Neural progenitor cell (in vitro differentiated cells): ENCODE measurements at regions not wholly inside any gene's neighbourhood (a gene's known extent, or its start where the extent isn't known, plus 50 kb on each side); places are given as distances from the start of the nearest gene placed in this dataset.
"Not testable (repeated sequence)": the region's sequence is repeated elsewhere in the genome, so short reads cannot be mapped to it uniquely, and the experiment has no call there.

Source experiments
- DNase-seq: peaks from one replicate; pipeline ENCODE4 v3.0.0-alpha.2; 2016; ENCODE audit warnings: low spot score
- H2AFZ ChIP-seq: fragments of 200-600 bp; sonication (generic); replicated peaks from 2 replicates; pipeline ENCODE4 v1.6.1; 2016; ENCODE audit warnings: antibody characterized with exemption
- H3F3A ChIP-seq: fragments of 200-600 bp; sonication (generic); 2 replicates; pipeline ENCODE4 v1.6.1; 2016; ENCODE audit warnings: antibody characterized with exemption, low read depth
- H3K27ac ChIP-seq: fragments of 200-600 bp; sonication (generic); 2 replicates; pipeline ENCODE4 v1.5.1; 2016; ENCODE audit warnings: mild to moderate bottlenecking
- H3K27me3 ChIP-seq: fragments of 200-600 bp; sonication (generic); 2 replicates; pipeline ENCODE4 v1.6.1; 2016; ENCODE audit warnings: mild to moderate bottlenecking, moderate library complexity
- H3K36me3 ChIP-seq: fragments of 200-600 bp; sonication (generic); 2 replicates; pipeline ENCODE4 v1.5.1; 2016
- H3K4me1 ChIP-seq: fragments of 200-600 bp; sonication (generic); 2 replicates; pipeline ENCODE4 v1.6.1; 2016; ENCODE audit warnings: mixed run types
- H3K4me2 ChIP-seq: fragments of 200-600 bp; sonication (generic); 2 replicates; pipeline ENCODE4 v1.6.1; 2016
- H3K4me3 ChIP-seq: fragments of 200-600 bp; sonication (generic); 2 replicates; pipeline ENCODE4 v1.5.1; 2016
- H3K79me2 ChIP-seq: fragments of 200-600 bp; sonication (generic); 2 replicates; pipeline ENCODE4 v1.6.1; 2016; ENCODE audit warnings: low read depth
- H3K9ac ChIP-seq: fragments of 200-600 bp; sonication (generic); 2 replicates; pipeline ENCODE4 v1.6.1; 2016
- H3K9me3 ChIP-seq: fragments of 200-600 bp; sonication (generic); 2 replicates; pipeline ENCODE4 v1.5.1; 2016; ENCODE audit warnings: low read depth
- H4K20me1 ChIP-seq: fragments of 200-600 bp; sonication (generic); 2 replicates; pipeline ENCODE4 v1.6.1; 2016; ENCODE audit warnings: low read depth
- H3K27ac Mint-ChIP-seq: 3 replicates; pipeline ENCODE4 v1.8.0; 2021; ENCODE audit warnings: mixed read lengths
- H3K27me3 Mint-ChIP-seq: 2 replicates; pipeline ENCODE4 v1.8.0; 2022; ENCODE audit warnings: low read depth, mild to moderate bottlenecking, inconsistent platforms, moderate library complexity, mixed read lengths; ENCODE audit not compliant: insufficient read depth
- H3K36me3 Mint-ChIP-seq: 3 replicates; pipeline ENCODE4 v1.8.0; 2021; ENCODE audit warnings: mixed read lengths
- H3K4me1 Mint-ChIP-seq: 3 replicates; pipeline ENCODE4 v1.8.0; 2021; ENCODE audit warnings: mixed read lengths
- H3K4me3 Mint-ChIP-seq: 3 replicates; pipeline ENCODE4 v1.8.0; 2021; ENCODE audit warnings: mild to moderate bottlenecking, moderate library complexity, mixed read lengths
- H3K9me3 Mint-ChIP-seq: 3 replicates; pipeline ENCODE4 v1.8.0; 2020; ENCODE audit warnings: mixed read lengths
- CTCF ChIP-seq: fragments of 200-600 bp; sonication (generic); IDR thresholded peaks from 2 replicates; pipeline ENCODE4 v1.5.1; 2017; ENCODE audit warnings: antibody characterized with exemption, mild to moderate bottlenecking
- EZH2 ChIP-seq: fragments of 200-600 bp; sonication (generic); IDR thresholded peaks from 2 replicates; pipeline ENCODE4 v1.6.1; 2017; ENCODE audit warnings: antibody characterized with exemption, mild to moderate bottlenecking, moderate library complexity
- EZH2phosphoT487 ChIP-seq: fragments of 200-600 bp; sonication (generic); IDR thresholded peaks from 2 replicates; pipeline ENCODE4 v1.6.1; 2017; ENCODE audit warnings: antibody characterized with exemption

GRCh38 chr6:111928139-111928538 is 54.9 kb upstream of the FYN start:
- Mint-ChIP-seq H3K4me3 (no peak overlapping the region), H3K36me3 (no peaks in the 10 kb centered on the region), H3K27me3 (no peaks in the 10 kb centered on the region), H3K4me1 (peaks cover 5% of the 10 kb centered on the region), H3K9me3 (peaks cover 18% of the 10 kb centered on the region), H3K27ac (no peak overlapping the region)
- H3K9me3 ChIP-seq, result peaks cover 3% of the 10 kb centered on the region
- H3F3A ChIP-seq, result no peaks in the 10 kb centered on the region
- no peak overlapping the region for H3K27ac ChIP-seq
- no peak overlapping the region for H2AFZ ChIP-seq
- H3K27me3 ChIP-seq, result no peaks in the 10 kb centered on the region
- H4K20me1 ChIP-seq, result no peaks in the 10 kb centered on the region
- H3K4me1 ChIP-seq, result peaks cover 9% of the 10 kb centered on the region
- no peaks in the 10 kb centered on the region for H3K79me2 ChIP-seq
- no peak overlapping the region for H3K4me2 ChIP-seq
- H3K36me3 ChIP-seq, result no peaks in the 10 kb centered on the region
- no peak for TF ChIP-seq EZH2
- no peak for DNase-seq
- no peak overlapping the region for H3K4me3 ChIP-seq
- no peak overlapping the region for H3K9ac ChIP-seq

DNA sequence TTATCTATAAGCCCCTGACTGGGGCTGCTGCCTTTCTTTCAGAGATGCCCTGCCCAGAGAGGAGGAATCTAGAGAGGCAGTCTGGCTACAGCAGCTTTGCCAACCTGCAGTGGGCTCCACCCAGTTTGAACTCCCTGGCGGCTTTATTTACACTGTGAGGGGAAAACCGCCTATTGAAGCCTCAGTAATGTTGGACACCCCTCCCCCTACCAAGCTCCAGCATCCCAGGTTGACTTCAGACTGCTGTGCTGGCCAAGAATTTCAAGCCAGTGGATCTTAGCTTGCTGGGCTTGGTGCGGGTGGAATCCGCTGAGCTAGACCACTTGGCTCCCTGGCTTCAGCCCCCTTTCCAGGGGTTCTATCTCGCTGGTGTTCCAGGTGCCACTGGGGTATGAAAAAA is 61.4 kb upstream of the FYN start:
- not testable (repeated sequence) for H3K27me3 ChIP-seq, H3K4me2 ChIP-seq, H4K20me1 ChIP-seq, H3K27me3 Mint-ChIP-seq, H3K79me2 ChIP-seq, H3K4me3 Mint-ChIP-seq, H3F3A ChIP-seq, DNase-seq, H3K9ac ChIP-seq, H3K27ac Mint-ChIP-seq, H3K27ac ChIP-seq, H3K4me1 Mint-ChIP-seq, H3K36me3 ChIP-seq, H3K4me3 ChIP-seq, H3K9me3 ChIP-seq, H3K36me3 Mint-ChIP-seq
- H3K4me1 ChIP-seq, result peaks cover 11% of the 10 kb centered on the region
- peak overlapping the region; percentile 31 for H2AFZ ChIP-seq
- H3K9me3 Mint-ChIP-seq, result peaks cover 24% of the 10 kb centered on the region

- DNase-seq, result no peak
- Histone ChIP-seq H3K4me1 (peaks cover 11% of the 10 kb centered on the region), H3K27me3 (no peaks in the 10 kb centered on the region), H3F3A (no peaks in the 10 kb centered on the region), H3K4me3 (no peak overlapping the region), H3K27ac (no peak overlapping the region), H3K4me2 (no peak overlapping the region), H3K36me3 (no peaks in the 10 kb centered on the region), H2AFZ (no peak overlapping the region), H3K79me2 (no peaks in the 10 kb centered on the region), H3K9ac (no peak overlapping the region), H3K9me3 (peaks cover 2% of the 10 kb centered on the region), H4K20me1 (no peaks in the 10 kb centered on the region)
- TF ChIP-seq EZH2, result no peak
- no peak for TF ChIP-seq CTCF
- no peak for TF ChIP-seq EZH2phosphoT487
- H3K9me3 Mint-ChIP-seq, result peaks cover 17% of the 10 kb centered on the region
- H3K36me3 Mint-ChIP-seq, result no peaks in the 10 kb centered on the region
- H3K4me1 Mint-ChIP-seq, result no peaks in the 10 kb centered on the region
- no peak overlapping the region for H3K4me3 Mint-ChIP-seq
- no peak overlapping the region for H3K27ac Mint-ChIP-seq
- H3K27me3 Mint-ChIP-seq, result no peaks in the 10 kb centered on the region
Observed at GRCh38 chr6:111936718-111937117, 63.5 kb upstream of the FYN start.

DNA sequence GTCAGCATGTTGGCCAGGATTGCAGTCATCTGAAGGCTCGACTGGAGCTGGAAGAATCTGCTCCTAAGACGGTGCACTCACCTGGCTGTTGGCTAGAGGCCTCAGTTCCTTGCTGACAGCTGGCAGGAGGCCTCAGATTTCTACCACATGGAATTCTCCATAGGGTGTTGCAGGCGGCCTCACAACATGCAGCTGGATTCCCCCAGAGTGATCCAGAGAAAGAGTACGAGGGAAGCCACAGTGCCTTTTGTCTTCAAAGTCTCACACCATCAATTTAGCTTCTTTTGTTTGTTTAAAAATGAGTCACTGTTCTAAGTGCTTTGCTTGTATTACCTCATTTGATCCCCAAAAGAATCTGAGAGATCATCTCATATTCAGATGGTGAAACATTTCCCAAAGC is 65.5 kb upstream of the FYN start:
- no peak for DNase-seq
- Histone ChIP-seq H3K27me3 (no peaks in the 10 kb centered on the region), H2AFZ (no peak overlapping the region), H3K4me3 (no peak overlapping the region), H4K20me1 (no peaks in the 10 kb centered on the region), H3K9me3 (peaks cover 3% of the 10 kb centered on the region), H3K27ac (no peak overlapping the region), H3F3A (no peaks in the 10 kb centered on the region), H3K4me1 (peaks cover 11% of the 10 kb centered on the region), H3K79me2 (no peaks in the 10 kb centered on the region), H3K4me2 (no peak overlapping the region), H3K36me3 (no peaks in the 10 kb centered on the region), H3K9ac (no peak overlapping the region)
- Mint-ChIP-seq H3K4me1 (no peaks in the 10 kb centered on the region), H3K36me3 (no peaks in the 10 kb centered on the region), H3K4me3 (no peak overlapping the region), H3K27me3 (no peaks in the 10 kb centered on the region), H3K9me3 (peaks cover 13% of the 10 kb centered on the region), H3K27ac (no peak overlapping the region)
- TF ChIP-seq EZH2phosphoT487 (no peak), EZH2 (no peak), CTCF (no peak)
